ENCODE measurements at regions not wholly inside any gene's neighbourhood (a gene's known extent, or its start where the extent isn't known, plus 50 kb on each side); places are given as distances from the start of the nearest gene placed in this dataset.
"Not testable (repeated sequence)": the region's sequence is repeated elsewhere in the genome, so short reads cannot be mapped to it uniquely, and the experiment has no call there.

GRCh38 chr16:88202856-88203681, 179.7 kb upstream of the ZNF469 start:
- H3K4me3 ChIP-seq (ENCODE audit: extremely low read depth in 1 of 4, insufficient read depth in 2 of 4, low read depth in 3 of 4, low read length in 4 of 4); H2BK120ac ChIP-seq (replicated peaks; ENCODE audit: low read depth, low read length); H2BK5ac ChIP-seq (ENCODE audit: low read depth, low read length); H3K27ac ChIP-seq (ENCODE audit: low read depth, low read length); H2AFZ ChIP-seq (ENCODE audit: low read length); H2BK12ac ChIP-seq (ENCODE audit: low read depth, low read length); H3K23ac ChIP-seq (ENCODE audit: insufficient read length); H3K36me3 ChIP-seq (ENCODE audit: control insufficient read depth in 2 of 4, insufficient read depth in 4 of 4, low read length in 3 of 4); H3K9ac ChIP-seq (replicated peaks in 1 of 4; ENCODE audit: extremely low read depth in 1 of 4, low read depth in 3 of 4, low read length in 3 of 4); FAIRE-seq; H4K8ac ChIP-seq (ENCODE audit: extremely low read depth, insufficient read depth, low read length); H3K4ac ChIP-seq (replicated peaks; ENCODE audit: insufficient read length, low read depth, low read length); POLR2A ChIA-PET (ENCODE audit: partially characterized antibody); CTCF ChIA-PET (ENCODE audit: partially characterized antibody); H3K27me3 ChIP-seq (replicated peaks in 1 of 4; ENCODE audit: control insufficient read depth in 3 of 4, extremely low read depth in 1 of 4, insufficient read depth in 3 of 4, low read length in 3 of 4); H3K14ac ChIP-seq (ENCODE audit: insufficient read length); H3K18ac ChIP-seq (ENCODE audit: extremely low read depth, low read length); H4K5ac ChIP-seq (ENCODE audit: insufficient read length, low read depth, low read length); H4K91ac ChIP-seq (replicated peaks; ENCODE audit: insufficient read length, low read length); H3K23me2 ChIP-seq (ENCODE audit: low read depth, low read length); H3K79me1 ChIP-seq (ENCODE audit: low read depth, low read length); H2BK20ac ChIP-seq (ENCODE audit: low read length); H3K79me2 ChIP-seq (ENCODE audit: control insufficient read depth in 1 of 2, insufficient read depth in 2 of 2, low read length in 2 of 2); H2BK15ac ChIP-seq (ENCODE audit: low read length); H4K20me1 ChIP-seq (replicated peaks in 1 of 2; ENCODE audit: control insufficient read depth in 1 of 2, insufficient read depth in 2 of 2, low read length in 2 of 2); H2AK5ac ChIP-seq (ENCODE audit: low read depth, low read length); H3K4me1 ChIP-seq (replicated peaks in 1 of 4; ENCODE audit: control insufficient read depth in 3 of 4, insufficient read depth in 4 of 4, low read length in 3 of 4); H3K4me2 ChIP-seq (ENCODE audit: insufficient read depth in 1 of 2, low read depth in 2 of 2, low read length in 2 of 2); H3K9me3 ChIP-seq (ENCODE audit: insufficient read depth in 2 of 2, low read depth in 1 of 2, low read length in 1 of 2); H3K56ac ChIP-seq (replicated peaks; ENCODE audit: insufficient read length, low read depth, low read length): not testable (repeated sequence)
- DNase-seq (ENCODE audit: low read depth in 1 of 2, low spot score in 2 of 2): peak in 1 of 2 experiments; percentile 39
- 88% methylated on average over 20 of the region's 37 CpGs; no CpG with 5 or more reads in 1 of the 2 experiments for WGBS, 2 experiments (ENCODE audit: extremely low coverage in 1 of 2, insufficient coverage in 1 of 2, insufficient read length in 1 of 2, insufficient replicate concordance in 2 of 2, low coverage in 1 of 2, low lambda C conversion rate in 2 of 2, missing lambda C conversion rate in 1 of 2)

Measured in H1 (cell line).